Cardiac muscle cell (in vitro differentiated cells and primary cell): ENCODE measurements at regions not wholly inside any gene's neighbourhood (a gene's known extent, or its start where the extent isn't known, plus 50 kb on each side); places are given as distances from the start of the nearest gene placed in this dataset.
"Not testable (repeated sequence)": the region's sequence is repeated elsewhere in the genome, so short reads cannot be mapped to it uniquely, and the experiment has no call there.

Experiments
- DNase-seq, 2 donors: peaks; one replicate each; pipeline versions ENCODE4 v3.0.0 to v3.0.0-alpha.2; 2010 to 2017; ENCODE audit warnings: low read depth in 1 of 2, low spot score in 1 of 2
- H3K27ac ChIP-seq: fragments of 200-600 bp; sonication (generic); 2 replicates; pipeline ENCODE4 v1.5.1; 2016
- H3K27me3 ChIP-seq: fragments of 200-600 bp; sonication (generic); 2 replicates; pipeline ENCODE4 v1.6.0; 2016; ENCODE audit warnings: control low read depth
- H3K36me3 ChIP-seq: fragments of 200-600 bp; sonication (generic); 2 replicates; pipeline ENCODE4 v1.5.1; 2016; ENCODE audit warnings: control low read depth
- H3K4me1 ChIP-seq: fragments of 200-600 bp; sonication (generic); 2 replicates; pipeline ENCODE4 v1.8.1; 2017; ENCODE audit warnings: low read depth, mild to moderate bottlenecking, mixed run types
- H3K4me3 ChIP-seq: fragments of 200-600 bp; sonication (generic); 2 replicates; pipeline ENCODE4 v1.5.1; 2016; ENCODE audit warnings: mild to moderate bottlenecking
- H3K9me3 ChIP-seq: fragments of 200-600 bp; sonication (generic); 2 replicates; pipeline ENCODE4 v1.5.1; 2017; ENCODE audit warnings: low read depth, mild to moderate bottlenecking, control low read depth
- TF ChIP-seq, protein P1 (sequence below): IDR thresholded peaks from 2 replicates; pipeline ENCODE4 v1.5.1; 2012; ENCODE audit warnings: low read depth, mild to moderate bottlenecking, low read length

DNA sequence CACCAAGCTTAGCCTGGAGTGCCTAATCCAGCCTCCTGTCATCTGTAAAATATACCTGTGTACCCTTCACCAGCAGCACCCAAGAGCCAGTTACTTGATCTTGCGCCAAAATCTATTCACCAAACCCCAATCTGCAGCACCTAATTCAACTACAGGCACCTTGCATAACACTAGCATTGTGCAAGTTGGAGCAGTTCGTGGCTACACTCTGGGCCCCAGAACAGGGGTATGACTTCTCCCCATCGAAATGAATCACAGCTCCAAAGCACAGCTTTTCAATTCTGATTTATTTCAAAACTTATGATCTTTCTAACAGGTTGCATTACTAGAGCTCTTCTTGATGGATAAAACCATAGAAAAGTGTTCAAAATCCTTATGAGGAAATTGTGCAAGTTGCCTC, 100.4 kb upstream of the TCF21 start:
- no peaks in the 10 kb centered on the region for H3K9me3 ChIP-seq
- H3K27me3 ChIP-seq = peaks cover 21% of the 10 kb centered on the region
- no peak overlapping the region for H3K27ac ChIP-seq
- H3K36me3 ChIP-seq = no peaks in the 10 kb centered on the region
- TF ChIP-seq, protein P1, sequence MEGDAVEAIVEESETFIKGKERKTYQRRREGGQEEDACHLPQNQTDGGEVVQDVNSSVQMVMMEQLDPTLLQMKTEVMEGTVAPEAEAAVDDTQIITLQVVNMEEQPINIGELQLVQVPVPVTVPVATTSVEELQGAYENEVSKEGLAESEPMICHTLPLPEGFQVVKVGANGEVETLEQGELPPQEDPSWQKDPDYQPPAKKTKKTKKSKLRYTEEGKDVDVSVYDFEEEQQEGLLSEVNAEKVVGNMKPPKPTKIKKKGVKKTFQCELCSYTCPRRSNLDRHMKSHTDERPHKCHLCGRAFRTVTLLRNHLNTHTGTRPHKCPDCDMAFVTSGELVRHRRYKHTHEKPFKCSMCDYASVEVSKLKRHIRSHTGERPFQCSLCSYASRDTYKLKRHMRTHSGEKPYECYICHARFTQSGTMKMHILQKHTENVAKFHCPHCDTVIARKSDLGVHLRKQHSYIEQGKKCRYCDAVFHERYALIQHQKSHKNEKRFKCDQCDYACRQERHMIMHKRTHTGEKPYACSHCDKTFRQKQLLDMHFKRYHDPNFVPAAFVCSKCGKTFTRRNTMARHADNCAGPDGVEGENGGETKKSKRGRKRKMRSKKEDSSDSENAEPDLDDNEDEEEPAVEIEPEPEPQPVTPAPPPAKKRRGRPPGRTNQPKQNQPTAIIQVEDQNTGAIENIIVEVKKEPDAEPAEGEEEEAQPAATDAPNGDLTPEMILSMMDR = no peak
- H3K4me3 ChIP-seq = no peak overlapping the region
- DNase-seq = no peak
- H3K4me1 ChIP-seq = no peaks in the 10 kb centered on the region

DNA sequence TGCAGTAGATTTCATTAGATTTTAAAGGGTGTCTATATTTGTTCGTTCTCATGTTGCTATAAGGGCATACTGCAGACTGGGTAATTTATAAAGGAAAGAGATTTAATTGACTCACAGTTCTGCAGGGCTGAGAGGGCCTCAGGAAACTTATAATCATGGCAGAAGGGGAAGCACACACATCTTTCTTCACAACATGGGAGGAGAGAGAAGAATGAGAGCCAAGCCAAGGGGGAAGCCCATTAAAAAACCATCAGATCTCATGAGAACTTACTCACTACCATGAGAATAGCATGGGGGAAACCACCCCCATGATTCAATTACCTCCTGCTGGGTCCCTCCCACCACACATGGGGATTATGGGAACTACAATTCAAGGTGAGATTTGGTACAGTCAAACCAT, 99.5 kb upstream of the TCF21 start:
- peaks cover 16% of the 10 kb centered on the region for H3K27me3 ChIP-seq
- not testable (repeated sequence) for H3K4me3 ChIP-seq, DNase-seq, H3K27ac ChIP-seq, H3K4me1 ChIP-seq, H3K36me3 ChIP-seq, H3K9me3 ChIP-seq

DNA sequence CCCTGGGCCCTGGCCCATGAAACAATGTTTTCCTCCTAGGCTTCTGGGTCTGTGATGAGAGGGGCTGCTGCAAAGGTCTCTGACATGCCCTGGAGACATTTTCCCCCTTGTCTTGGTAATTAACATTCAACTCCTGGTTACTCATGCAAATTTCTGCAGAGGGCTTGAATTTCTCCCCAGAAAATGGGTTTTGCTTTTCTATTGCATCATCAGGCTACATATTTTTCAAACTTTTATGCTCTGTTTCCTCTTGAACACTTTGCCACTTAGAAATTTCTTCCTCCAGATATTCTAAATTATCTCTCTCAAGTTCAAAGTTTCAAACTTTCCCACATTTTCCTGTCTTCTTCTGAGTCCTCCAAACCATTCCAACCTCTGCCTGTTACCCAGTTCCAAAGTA, 98.2 kb upstream of the TCF21 start:
- not testable (repeated sequence) for H3K4me1 ChIP-seq, H3K27me3 ChIP-seq, DNase-seq, H3K36me3 ChIP-seq, H3K4me3 ChIP-seq, H3K9me3 ChIP-seq, H3K27ac ChIP-seq

DNA sequence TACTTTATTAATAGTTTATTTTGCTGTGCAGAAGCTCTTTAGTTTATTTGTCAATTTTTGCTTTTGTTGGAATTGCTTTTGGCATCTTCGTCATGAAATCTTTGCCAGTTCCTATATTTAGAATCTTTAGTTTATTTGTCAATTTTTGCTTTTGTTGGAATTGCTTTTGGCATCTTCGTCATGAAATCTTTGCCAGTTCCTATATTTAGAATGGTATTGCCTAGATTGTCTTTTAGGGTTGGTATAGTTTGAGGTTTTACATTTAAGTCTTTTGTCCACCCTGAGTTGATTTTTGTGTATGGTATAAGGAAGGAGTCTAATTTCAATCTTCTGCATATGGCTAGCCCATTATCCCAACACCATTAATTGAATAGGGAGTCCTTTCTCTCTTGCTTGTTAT, 93.9 kb upstream of the TCF21 start:
- DNase-seq, H3K36me3 ChIP-seq, H3K9me3 ChIP-seq, H3K4me1 ChIP-seq, H3K27ac ChIP-seq, H3K4me3 ChIP-seq, H3K27me3 ChIP-seq: not testable (repeated sequence)

DNA sequence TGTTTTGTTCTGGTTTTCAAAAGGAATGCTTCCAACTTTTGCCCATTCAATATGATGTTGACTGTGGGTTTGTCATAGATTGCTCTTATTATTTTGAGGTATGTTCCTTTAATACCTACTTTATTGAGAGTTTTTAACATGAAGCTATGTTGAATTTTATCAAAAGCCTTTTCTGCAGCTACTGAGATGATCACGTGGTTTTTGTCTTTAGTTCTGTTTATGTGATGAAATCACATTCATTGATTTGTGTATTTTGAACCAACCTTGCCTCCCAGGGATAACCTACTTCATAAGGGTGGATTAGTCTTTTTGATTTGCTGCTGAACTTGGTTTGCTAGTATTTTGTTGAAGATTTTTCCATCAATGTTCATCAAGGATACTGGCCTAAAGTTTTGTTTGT, 92.7 kb upstream of the TCF21 start:
- Histone ChIP-seq H3K9me3 (no peaks in the 10 kb centered on the region), H3K36me3 (no peaks in the 10 kb centered on the region), H3K27me3 (no peaks in the 10 kb centered on the region), H3K4me1 (no peaks in the 10 kb centered on the region), H3K4me3 (no peak overlapping the region), H3K27ac (no peak overlapping the region)
- no peak for DNase-seq
- TF ChIP-seq, protein P1 = no peak

DNA sequence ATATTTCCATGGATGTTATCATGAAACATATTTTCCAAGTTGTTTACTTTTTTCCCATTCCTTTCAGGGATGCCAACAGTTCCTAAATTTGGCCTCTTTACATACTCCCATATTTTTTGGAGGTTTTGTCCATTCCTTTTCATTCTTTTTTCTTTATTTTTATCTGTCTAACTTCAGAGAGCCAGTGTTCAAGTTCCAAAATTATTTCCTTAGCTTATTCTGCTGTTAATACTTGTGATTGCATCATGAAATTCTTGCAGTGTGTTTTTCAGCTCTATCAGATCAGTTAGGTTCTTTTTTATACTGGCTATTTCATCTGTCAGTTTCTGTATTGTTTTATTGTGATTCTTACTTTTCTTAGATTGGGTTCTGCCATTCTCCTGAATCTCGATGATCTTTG, 89.9 kb upstream of the TCF21 start:
- no peak overlapping the region for H3K27ac ChIP-seq
- H3K4me3 ChIP-seq = no peak overlapping the region
- H3K4me1 ChIP-seq = no peaks in the 10 kb centered on the region
- no peaks in the 10 kb centered on the region for H3K27me3 ChIP-seq
- no peaks in the 10 kb centered on the region for H3K36me3 ChIP-seq
- no peaks in the 10 kb centered on the region for H3K9me3 ChIP-seq
- TF ChIP-seq, protein P1 = no peak
- peak in 1 of 2 donors; percentile 32 for DNase-seq

DNA sequence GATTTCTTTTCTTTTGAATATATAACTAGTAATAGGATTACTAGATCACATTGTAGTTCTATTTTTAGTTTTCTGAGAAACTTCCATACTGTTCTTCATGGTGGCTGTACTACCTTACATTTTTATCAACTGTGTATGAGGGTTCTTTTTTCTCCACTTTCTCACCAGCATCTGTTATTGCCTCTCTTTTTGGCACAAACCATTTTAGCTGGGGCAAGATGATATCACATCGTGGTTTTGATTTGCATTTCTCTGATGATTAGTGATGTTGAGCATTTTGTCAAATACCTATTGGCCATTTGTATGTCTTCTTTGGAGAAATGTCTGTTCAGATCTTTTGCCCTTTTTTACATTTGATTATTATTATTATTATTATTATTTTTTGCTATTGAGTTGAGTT, 86.1 kb upstream of the TCF21 start:
- H3K4me1 ChIP-seq = no peaks in the 10 kb centered on the region
- H3K36me3 ChIP-seq = no peaks in the 10 kb centered on the region
- peaks cover 6% of the 10 kb centered on the region for H3K27me3 ChIP-seq
- TF ChIP-seq, protein P1 = no peak
- H3K9me3 ChIP-seq = no peaks in the 10 kb centered on the region
- H3K27ac ChIP-seq = no peak overlapping the region
- no peak overlapping the region for H3K4me3 ChIP-seq
- DNase-seq = no peak
